ENCODE measurements at regions not wholly inside any gene's neighbourhood (a gene's known extent, or its start where the extent isn't known, plus 50 kb on each side); places are given as distances from the start of the nearest gene placed in this dataset.

GRCh38 chr12:4134448-4135263, 138.9 kb upstream of the CCND2 start:
- BruUV-seq (replicated peaks): no TSS peak
- 73% methylated on average over 12 of the region's 12 CpGs for WGBS (ENCODE audit: low lambda C conversion rate)
- DNase-seq (ENCODE audit: low spot score): no peak
- H3K4me3 ChIP-seq (replicated peaks in 1 of 3; ENCODE audit: insufficient read depth in 1 of 3, low read depth in 2 of 3, low read length in 3 of 3): no peak overlapping the region
- no peak overlapping the region for H3K27ac ChIP-seq (ENCODE audit: extremely low read length, insufficient read depth, low read length)
- ChIA-PET POLR2A (no interaction called here), CTCF (ENCODE audit: low intra/inter-chr PET ratio, low total read pairs) (no interaction called here)
- no peaks in the 10 kb centered on the region for H4K20me1 ChIP-seq (ENCODE audit: insufficient read depth, low read length)
- no peak overlapping the region for H2AFZ ChIP-seq (ENCODE audit: low read length)
- in situ Hi-C loops (cut with HindIII; ENCODE audit: extremely low pct_ligation_motif_present, low pct_unique_long_range_greater_than_20kb): no loop called here
- no peak overlapping the region for H3K4me2 ChIP-seq (ENCODE audit: low read depth, low read length)
- no peaks in the 10 kb centered on the region for H3K36me3 ChIP-seq (replicated peaks in 1 of 2; ENCODE audit: control insufficient read depth in 1 of 2, insufficient read depth in 2 of 2, low read length in 2 of 2)
- H3K4me1 ChIP-seq (ENCODE audit: insufficient read depth, low read length): no peaks in the 10 kb centered on the region
- intact Hi-C loops (cut with micrococcal nuclease; ENCODE audit: unreplicated experiment): no loop called here
- no peaks in the 10 kb centered on the region for H3K9me3 ChIP-seq (ENCODE audit: low read length)
- H3K79me2 ChIP-seq (ENCODE audit: insufficient read depth, low read length): no peaks in the 10 kb centered on the region
- no peak for FAIRE-seq
- no peak overlapping the region for H3K9ac ChIP-seq (ENCODE audit: insufficient read depth, low read depth, low read length)
- no peaks in the 10 kb centered on the region; a peak in 1 of 5 replicates for H3K27me3 ChIP-seq (ENCODE audit: control insufficient read depth in 1 of 2, insufficient read depth in 2 of 2, low read length in 2 of 2)
- TF ChIP-seq GZF1 (CRISPR knock-in tag; IDR thresholded peaks at IDR 0.05) (0 out of 2 replicates have a peak, but pooled peaks have one; percentile 65), SP2 (CRISPR knock-in tag; IDR thresholded peaks at IDR 0.05) (no peak), TRIM22 (IDR thresholded peaks at IDR 0.05) (no peak), SP140L (CRISPR knock-in tag; IDR thresholded peaks at IDR 0.05; ENCODE audit: borderline replicate concordance) (no peak)
- no peak for ATAC-seq

- Histone ChIP-seq H3K4me2 (ENCODE audit: low read depth, low read length) (no peak overlapping the region), H3K27ac (ENCODE audit: extremely low read length, insufficient read depth, low read length) (no peak overlapping the region), H2AFZ (ENCODE audit: low read length) (no peak overlapping the region), H3K4me3 (replicated peaks in 1 of 3; ENCODE audit: insufficient read depth in 1 of 3, low read depth in 2 of 3, low read length in 3 of 3) (no peak overlapping the region), H4K20me1 (ENCODE audit: insufficient read depth, low read length) (no peaks in the 10 kb centered on the region), H3K9ac (ENCODE audit: insufficient read depth, low read depth, low read length) (no peak overlapping the region), H3K27me3 (ENCODE audit: control insufficient read depth in 1 of 2, insufficient read depth in 2 of 2, low read length in 2 of 2) (no peaks in the 10 kb centered on the region; a peak in 1 of 5 replicates), H3K4me1 (ENCODE audit: insufficient read depth, low read length) (no peaks in the 10 kb centered on the region), H3K9me3 (ENCODE audit: low read length) (no peaks in the 10 kb centered on the region), H3K79me2 (ENCODE audit: insufficient read depth, low read length) (no peaks in the 10 kb centered on the region), H3K36me3 (replicated peaks in 1 of 2; ENCODE audit: control insufficient read depth in 1 of 2, insufficient read depth in 2 of 2, low read length in 2 of 2) (no peaks in the 10 kb centered on the region)
- 64% methylated on average over 14 of the region's 15 CpGs for WGBS (ENCODE audit: low lambda C conversion rate)
- POLR2A ChIA-PET: no interaction called here
- in situ Hi-C loops (cut with HindIII; ENCODE audit: extremely low pct_ligation_motif_present, low pct_unique_long_range_greater_than_20kb) (no loop called here), intact Hi-C loops (cut with micrococcal nuclease; ENCODE audit: unreplicated experiment) (no loop called here)
- CTCF ChIA-PET (ENCODE audit: low intra/inter-chr PET ratio, low total read pairs): no interaction called here
- ATAC-seq (no peak), DNase-seq (ENCODE audit: low spot score) (no peak), FAIRE-seq (no peak)
- BruUV-seq (replicated peaks): no TSS peak
- TF ChIP-seq, protein P1, sequence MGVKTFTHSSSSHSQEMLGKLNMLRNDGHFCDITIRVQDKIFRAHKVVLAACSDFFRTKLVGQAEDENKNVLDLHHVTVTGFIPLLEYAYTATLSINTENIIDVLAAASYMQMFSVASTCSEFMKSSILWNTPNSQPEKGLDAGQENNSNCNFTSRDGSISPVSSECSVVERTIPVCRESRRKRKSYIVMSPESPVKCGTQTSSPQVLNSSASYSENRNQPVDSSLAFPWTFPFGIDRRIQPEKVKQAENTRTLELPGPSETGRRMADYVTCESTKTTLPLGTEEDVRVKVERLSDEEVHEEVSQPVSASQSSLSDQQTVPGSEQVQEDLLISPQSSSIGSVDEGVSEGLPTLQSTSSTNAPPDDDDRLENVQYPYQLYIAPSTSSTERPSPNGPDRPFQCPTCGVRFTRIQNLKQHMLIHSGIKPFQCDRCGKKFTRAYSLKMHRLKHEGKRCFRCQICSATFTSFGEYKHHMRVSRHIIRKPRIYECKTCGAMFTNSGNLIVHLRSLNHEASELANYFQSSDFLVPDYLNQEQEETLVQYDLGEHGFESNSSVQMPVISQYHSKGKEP (CRISPR knock-in tag; IDR thresholded peaks at IDR 0.05): no peak
- TF ChIP-seq CC2D1A (CRISPR knock-in tag; IDR thresholded peaks at IDR 0.05) (no peak), ISX (CRISPR knock-in tag; conservative IDR thresholded peaks at IDR 0.05) (no peak)
These were observed 139.7 kb upstream of the CCND2 start for GRCh38 chr12:4133636-4134447.
